Sigmoid colon (tissue), 3 donors: ENCODE measurements at regions not wholly inside any gene's neighbourhood (a gene's known extent, or its start where the extent isn't known, plus 50 kb on each side); places are given as distances from the start of the nearest gene placed in this dataset.

ENCODE experiments used
- CTCF ChIP-seq, 4 experiments: fragments of 450-650 bp in 3 of 4; fragments of 200-600 bp in 1 of 4; IDR thresholded peaks; one replicate each; pipeline ENCODE4 v1.5.1; 2016 to 2019; ENCODE audit warnings: antibody characterized with exemption in 4 of 4, mild to moderate bottlenecking in 3 of 4, moderate library complexity in 2 of 4
- POLR2A ChIP-seq, 2 donors: fragments of 450-650 bp; IDR thresholded peaks; one replicate each; pipeline ENCODE4 v1.6.1; 2016; ENCODE audit warnings: antibody characterized with exemption in 2 of 2, mild to moderate bottlenecking in 2 of 2, moderate library complexity in 2 of 2

GRCh38 chr5:159851053-159851452 is 65.2 kb upstream of the ADRA1B start:
- TF ChIP-seq CTCF (IDR thresholded peaks at IDR 0.05), result no peak
- no peak for TF ChIP-seq POLR2A (IDR thresholded peaks at IDR 0.05)
